GM12864 (cell line): ENCODE measurements at regions not wholly inside any gene's neighbourhood (a gene's known extent, or its start where the extent isn't known, plus 50 kb on each side); places are given as distances from the start of the nearest gene placed in this dataset.

Experiments used
- DNase-seq: peaks from one replicate; pipeline ENCODE4 v3.0.0-alpha.2; 2011; ENCODE audit warnings: low read depth
- H3K4me3 ChIP-seq: 2 replicates; pipeline ENCODE4 v1.5.1; 2011; ENCODE audit warnings: mild to moderate bottlenecking, low read depth, low read length, control low read depth
- CTCF ChIP-seq: IDR thresholded peaks from 2 replicates; pipeline ENCODE4 v1.5.1; 2011; ENCODE audit warnings: low read depth, mild to moderate bottlenecking, moderate library complexity, low read length, control low read depth, inconsistent platforms; ENCODE audit errors: missing control alignments

- DNase-seq = no peak
- H3K4me3 ChIP-seq = no peak overlapping the region
- TF ChIP-seq CTCF = no peak
These were observed 656.4 kb upstream of the ADGRL2 start for GRCh38 chr1:81144240-81144825.

- no peak for DNase-seq
- TF ChIP-seq CTCF = no peak
- no peak overlapping the region for H3K4me3 ChIP-seq
These were observed 658.5 kb upstream of the ADGRL2 start for GRCh38 chr1:81142099-81142826.

GRCh38 chr1:81135524-81135923 is 665.2 kb upstream of the ADGRL2 start:
- DNase-seq = no peak
- TF ChIP-seq CTCF = no peak
- H3K4me3 ChIP-seq = no peak overlapping the region

GRCh38 chr1:81129776-81130175 is 671.0 kb upstream of the ADGRL2 start:
- TF ChIP-seq CTCF = no peak
- H3K4me3 ChIP-seq = no peak overlapping the region
- no peak for DNase-seq

GRCh38 chr1:81129366-81129765 is 671.4 kb upstream of the ADGRL2 start:
- DNase-seq = no peak
- no peak overlapping the region for H3K4me3 ChIP-seq
- TF ChIP-seq CTCF = no peak

GRCh38 chr1:81128079-81128478 is 672.7 kb upstream of the ADGRL2 start:
- TF ChIP-seq CTCF = no peak
- DNase-seq = no peak
- H3K4me3 ChIP-seq = no peak overlapping the region
